Cerebellar cortex (tissue), 1 donor: ENCODE measurements at regions not wholly inside any gene's neighbourhood (a gene's known extent, or its start where the extent isn't known, plus 50 kb on each side); places are given as distances from the start of the nearest gene placed in this dataset.

Experiments
- DNase-seq: peaks from one replicate; pipeline ENCODE4 v3.0.0-alpha.2; 2015; ENCODE audit warnings: low spot score

DNA sequence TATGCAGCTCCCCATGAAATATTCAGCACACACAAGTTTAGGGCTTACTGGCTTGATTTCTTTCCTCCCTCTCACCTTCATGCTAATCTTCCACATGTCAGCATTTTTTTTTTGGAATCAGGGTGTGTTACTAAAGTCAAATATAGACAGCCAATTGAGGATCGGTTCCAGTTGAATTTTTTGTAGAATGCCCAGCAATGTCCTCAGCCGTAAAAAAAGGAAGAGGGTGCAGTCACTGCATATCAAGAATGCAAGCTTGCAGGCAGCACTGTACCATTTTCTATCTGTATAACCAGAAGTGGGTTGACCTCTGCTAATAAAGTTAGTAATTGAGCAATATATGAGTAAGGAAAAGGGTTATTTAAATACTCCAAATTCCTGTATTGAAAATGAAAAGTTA lies 51.4 kb upstream of the CHMP2B start:
- no peak for DNase-seq

DNA sequence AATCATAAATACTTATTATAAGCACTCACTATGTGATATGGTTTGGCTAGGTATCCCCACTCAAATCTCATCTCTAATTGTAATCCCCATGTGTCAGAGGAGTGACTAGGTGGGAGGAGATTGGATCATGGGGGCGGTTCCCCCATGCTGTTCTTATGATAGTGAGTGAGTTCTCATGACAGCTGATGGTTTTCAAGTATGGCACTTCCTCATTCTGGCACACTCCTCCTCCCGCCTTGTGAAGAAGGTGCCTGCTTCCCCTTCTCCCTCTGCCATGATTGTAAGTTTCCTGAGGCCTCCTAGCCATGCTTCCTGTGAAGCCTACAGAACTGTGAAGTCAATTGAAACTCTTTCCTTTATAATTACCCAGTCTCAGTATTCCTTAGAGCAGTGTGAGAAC lies 53.3 kb upstream of the CHMP2B start:
- DNase-seq = no peak

DNA sequence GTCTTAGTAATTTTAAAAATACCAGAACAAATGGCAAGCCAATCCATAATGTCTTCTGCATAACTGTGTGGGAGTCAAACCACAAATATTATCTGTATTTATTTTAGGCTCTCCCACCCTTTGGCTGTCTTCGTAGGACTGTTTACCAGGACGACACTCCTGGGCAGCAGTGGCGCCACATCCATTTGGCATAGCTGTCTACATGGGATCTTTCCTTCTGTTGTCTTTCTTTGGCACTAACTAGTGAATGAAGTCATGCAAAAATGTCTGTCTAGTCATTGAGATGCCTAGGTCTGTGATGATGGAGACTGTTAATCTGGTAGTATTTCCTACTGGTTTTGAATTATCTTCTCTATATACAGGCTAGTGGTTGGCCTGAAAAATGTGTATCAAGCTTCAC lies 54.0 kb upstream of the CHMP2B start:
- no peak for DNase-seq

DNA sequence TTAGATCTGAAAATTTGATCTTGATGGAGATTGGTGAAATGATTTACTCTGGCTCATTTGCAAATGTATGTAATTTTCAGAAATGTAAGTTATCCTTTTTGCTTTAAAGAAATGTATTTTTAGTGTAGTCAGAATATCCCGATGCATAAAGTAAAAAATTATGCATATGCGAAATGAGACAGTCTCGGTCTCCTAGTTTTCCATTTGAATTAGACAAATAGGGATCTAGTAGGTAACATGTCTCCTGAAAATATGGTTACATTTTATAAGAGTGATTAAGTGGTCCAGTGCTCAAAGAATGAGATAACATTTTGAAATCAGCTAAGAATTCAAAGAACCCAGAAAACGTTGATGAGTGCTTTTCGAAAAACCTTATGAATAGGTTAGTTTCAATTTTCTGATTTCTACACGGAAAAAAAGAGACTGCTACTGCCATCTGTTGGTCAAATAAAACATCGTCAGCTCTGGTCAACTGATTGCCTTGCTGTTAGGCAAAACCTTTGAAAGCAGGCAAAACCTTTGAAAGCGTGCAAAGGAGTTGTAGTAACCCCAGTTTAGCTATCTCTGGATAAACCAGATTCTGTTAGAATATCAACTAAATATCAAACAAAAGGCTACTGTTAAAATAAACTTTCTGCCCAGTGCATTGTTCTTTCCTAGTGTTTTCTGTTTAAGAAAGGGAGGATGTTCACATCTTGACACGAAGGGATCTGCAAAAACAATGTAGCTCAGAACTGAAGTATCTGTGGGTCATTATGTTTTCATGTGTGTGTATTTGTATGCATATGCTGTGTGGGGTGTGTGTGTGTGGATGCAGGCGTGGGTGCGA lies 59.3 kb upstream of the CHMP2B start:
- peak; percentile 47 for DNase-seq

DNA sequence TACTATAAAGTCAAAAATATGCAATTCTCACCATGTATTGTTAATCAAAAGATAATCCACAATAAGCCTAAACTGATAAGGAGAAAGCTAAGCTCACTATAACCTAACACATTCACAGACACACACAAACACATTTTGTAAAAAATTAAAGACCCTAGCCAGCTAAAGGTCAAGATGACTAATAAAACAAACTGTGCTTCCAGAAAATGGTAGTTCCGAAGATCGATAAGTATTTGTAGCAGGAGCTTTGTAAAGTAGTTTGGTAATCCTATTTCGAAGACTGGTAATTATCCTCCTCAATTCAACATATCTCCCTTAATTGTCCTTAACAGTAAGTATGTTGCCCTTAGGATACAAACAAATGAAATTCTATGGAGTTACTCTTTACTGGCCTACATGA lies 62.9 kb upstream of the CHMP2B start:
- DNase-seq = no peak

DNA sequence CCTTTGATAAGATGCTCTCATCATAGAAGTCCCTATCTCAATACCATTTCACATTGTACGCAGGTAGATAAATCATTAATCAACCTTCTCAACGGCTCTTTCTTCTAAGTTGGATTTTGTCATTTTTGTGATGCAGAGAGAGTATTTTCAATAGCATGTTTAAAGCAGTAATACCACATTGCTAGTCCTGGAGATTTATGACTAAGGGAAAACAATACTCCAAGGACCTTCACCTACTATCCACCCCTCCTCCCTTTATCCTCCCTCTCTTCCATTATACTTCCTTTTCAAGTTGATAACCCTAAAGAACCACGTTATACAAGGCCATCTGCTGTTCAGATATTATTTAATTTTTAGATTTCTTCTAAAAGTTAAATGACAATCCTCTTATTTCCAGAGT lies 65.3 kb upstream of the CHMP2B start:
- no peak for DNase-seq

DNA sequence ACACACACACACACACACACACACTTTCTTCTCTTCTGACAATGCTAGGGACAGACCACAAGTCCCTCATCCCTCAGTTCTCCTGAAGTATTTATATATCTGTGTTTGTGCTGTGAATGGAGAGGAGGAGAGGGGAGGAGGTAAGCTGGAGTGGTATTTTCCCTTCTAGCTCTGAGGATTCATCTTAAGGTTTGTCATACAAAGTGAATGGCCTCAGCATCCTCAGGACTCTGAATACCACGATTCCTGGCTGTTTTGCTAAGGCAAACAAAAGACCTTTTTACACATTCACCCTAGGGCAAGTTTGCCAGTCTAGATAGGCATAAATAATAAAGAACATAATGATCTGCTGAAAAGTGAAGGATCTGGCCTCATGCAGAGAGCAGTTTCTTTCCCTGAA lies 65.7 kb upstream of the CHMP2B start:
- no peak for DNase-seq

DNA sequence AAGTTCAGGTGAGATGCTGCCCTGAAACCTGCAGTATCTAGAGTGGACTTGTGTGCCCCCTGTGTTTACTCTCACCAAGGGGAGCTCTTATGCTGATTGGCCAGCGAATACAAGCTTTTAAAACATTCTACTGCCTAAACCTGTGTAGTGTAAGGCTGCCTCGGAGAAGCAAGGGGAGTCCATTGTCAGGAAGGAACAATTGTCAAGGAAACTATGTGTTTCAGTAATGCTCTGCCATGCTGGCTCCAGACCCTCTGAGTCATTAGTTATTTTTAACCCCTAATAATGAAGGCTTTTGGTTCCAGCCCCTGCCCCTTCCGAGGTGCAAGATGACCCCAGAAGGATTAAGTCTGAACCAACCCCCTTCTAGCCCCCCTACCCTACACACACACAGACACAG lies 66.1 kb upstream of the CHMP2B start:
- no peak for DNase-seq

DNA sequence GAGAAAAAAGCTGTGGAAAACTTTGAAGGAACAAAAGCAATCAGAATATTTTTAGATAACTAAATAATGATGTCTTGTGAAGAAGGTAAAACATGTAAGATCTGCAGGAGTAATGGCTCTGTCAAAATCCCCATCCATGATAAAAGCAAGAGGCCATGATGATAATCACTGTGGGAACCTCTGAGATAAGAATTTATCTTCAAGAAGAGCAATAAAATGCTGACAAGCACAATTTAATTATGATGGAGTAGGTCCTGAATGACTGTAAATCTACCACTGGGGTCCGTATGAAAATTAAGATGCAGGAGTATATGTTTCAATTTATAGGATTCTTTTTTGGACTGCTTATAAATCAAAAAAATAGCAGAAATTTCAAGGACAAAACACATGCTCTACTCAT lies 68.3 kb upstream of the CHMP2B start:
- DNase-seq = no peak

DNA sequence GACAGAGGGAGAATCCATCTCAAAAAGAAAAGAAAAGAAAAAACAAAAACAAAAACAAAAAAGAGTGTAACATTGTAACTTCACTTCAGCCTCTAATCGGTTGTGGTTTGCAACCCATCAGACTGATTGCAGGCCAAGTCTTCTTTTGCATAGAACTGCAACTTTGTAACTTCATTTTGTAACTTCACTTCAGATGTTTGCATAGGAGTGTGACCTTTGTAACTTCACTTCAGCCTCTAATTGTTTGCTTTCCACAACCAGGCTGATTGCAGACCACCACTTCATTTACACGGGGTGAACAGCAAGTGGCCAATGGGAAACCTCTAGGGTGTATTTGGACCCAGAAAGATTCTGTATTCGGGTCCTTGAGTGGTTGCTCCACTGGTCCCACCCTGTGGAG lies 79.1 kb upstream of the CHMP2B start:
- no peak for DNase-seq

DNA sequence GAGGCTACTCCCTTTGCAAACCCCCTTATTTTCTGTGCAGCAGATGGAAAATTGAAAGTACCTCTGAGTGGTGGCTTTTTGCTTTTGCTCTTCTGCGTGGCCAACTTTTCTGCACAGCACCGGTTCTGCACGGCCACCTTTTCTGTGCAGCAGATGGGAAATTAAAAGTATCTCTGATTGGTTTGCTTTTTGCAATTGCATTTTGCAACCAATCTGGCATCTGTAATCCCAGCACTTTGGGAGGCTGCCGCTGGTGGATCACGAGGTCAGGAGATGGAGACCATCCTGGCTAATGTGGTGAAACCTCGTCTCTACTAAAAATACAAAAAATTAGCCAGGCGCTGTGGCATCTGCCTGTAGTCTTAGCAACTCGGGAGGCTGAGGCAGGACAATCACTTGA lies 79.5 kb upstream of the CHMP2B start:
- no peak for DNase-seq

DNA sequence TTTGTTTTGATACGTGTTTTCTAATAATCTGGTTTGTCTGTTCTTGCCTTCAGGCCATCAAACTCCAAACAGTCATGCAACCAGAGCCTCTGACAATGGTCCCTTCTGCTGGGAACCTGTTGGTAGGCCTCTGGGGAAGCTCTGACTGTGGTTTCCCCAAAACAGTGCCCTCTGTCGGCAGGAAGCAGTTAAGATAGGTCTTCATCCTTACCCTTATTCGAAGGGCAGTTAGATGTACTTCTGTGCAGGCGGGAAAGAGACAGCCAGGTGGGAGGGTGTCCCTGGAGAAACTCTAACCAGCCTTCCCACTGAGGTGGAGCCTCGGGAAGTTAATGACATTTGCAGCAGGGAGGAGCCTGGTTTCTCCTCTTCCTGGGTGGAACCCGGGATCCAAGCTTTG lies 81.6 kb upstream of the CHMP2B start:
- peak; percentile 16 for DNase-seq

DNA sequence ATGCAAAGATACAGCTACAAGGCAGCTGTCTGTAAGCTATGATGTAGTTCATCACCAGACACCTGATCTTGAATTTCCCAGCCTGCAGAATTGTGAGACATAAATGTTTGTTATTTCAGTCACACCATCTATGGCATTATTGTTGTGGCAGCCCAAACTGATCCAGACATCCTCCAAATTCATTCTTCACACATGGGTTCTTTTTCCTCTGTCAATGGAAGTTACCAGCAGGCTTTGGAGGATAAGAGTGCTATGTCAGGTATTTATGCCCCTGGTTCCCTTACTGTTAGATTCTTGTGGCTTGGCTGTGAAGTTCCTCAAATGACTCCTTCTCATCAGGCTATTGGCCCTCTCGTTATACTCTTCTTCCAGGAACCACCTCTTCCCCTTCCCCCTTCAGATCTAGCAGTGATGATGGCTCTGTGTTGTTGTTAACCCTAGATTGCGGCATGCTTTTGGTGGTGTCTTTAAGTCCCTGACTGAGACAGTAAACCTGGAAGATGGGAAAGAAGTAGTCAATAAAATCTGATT lies 91.0 kb upstream of the CHMP2B start:
- no peak for DNase-seq

DNA sequence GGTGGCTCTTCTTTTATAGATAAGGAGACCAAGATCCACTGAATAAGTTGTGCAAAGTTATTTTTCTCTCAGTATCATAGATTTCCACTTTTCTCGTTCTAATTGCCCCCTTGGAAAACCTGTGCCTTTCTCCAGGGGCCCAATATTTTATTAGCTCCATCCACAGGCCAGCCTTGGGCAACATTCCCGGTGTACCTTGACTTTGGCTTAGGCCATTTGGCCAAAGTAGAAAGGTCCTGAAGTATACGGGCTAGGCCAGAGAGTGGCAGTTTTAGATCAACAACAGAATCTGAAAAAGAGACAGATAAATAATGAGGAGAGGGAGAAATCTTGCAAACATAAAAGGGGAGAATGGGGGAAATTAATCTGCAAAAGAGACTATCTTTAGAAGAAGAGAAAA lies 91.7 kb upstream of the CHMP2B start:
- DNase-seq = no peak

DNA sequence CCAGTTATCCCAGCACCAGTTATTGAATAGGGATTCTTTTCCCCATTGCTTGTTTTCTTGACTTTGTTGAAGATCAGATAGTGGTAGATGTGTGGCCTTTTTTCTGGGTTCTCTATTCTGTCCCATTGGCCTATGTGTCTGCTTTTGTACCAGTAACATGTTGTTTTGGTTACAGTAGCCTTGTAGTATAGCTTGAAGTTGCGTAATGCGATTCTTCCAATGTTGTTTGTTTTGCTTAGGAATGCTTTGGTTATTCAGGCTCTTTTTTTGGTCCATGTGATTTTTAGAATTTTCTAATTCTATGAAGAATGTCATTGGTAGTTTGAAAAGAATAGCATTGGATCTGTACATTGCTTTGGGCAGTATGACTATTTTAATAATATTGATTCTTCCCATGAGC lies 94.3 kb upstream of the CHMP2B start:
- DNase-seq = no peak

DNA sequence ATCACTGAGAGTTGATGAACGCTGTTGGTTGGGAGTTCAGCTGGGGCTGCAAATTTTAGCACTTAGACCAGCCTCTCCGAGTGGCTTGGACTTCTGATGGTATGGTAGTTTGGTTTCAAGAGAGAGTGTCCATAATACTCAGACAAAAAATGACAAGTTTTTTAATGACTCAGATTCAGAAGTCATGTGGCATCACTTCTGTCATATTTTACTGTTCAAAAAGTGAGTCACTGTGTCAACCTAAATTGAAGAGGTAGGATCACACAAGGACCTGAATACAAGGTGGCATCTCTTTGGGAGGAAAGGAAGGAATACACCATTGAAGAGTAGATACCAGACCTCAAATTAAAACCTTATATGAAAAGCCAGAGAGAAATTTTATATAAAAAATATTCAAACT lies 99.1 kb upstream of the CHMP2B start:
- no peak for DNase-seq

DNA sequence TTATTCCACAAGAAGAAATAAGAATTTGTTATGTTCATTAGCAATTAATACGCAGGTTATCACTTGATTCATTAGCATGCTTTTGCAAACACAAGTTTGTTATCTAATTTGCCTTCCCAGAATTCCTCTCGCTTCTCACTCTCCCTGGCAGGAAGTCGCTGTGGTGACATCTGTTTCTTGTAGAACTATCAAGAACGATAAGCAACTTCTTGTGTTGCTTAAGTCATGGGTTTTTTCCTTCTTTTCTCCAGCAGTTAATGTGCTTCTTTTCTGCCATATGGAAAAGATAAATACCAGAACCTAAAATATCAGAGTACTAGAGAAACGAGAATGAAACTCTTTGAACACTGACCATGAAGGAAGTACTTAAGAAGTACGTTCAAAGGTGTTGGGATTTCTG lies 99.8 kb upstream of the CHMP2B start:
- DNase-seq = no peak

DNA sequence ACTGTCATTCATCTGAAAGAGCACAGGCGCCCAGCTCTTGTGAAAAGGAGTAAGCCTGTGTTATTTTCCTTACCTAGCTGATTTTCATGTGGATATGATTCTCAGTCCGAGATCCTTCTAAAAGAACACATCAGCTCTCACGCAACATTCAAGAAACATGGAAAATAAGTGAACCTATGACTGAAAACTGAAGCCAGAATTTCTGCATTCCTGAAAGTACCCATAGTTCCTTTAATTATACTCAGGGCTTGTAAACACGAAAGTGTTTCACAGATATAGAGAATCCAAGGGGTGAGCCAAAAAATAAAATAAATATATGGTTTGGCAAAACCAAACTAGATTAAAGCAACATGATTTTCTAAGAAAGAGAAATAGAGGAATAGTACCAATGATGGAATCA lies 100.8 kb upstream of the CHMP2B start:
- no peak for DNase-seq

DNA sequence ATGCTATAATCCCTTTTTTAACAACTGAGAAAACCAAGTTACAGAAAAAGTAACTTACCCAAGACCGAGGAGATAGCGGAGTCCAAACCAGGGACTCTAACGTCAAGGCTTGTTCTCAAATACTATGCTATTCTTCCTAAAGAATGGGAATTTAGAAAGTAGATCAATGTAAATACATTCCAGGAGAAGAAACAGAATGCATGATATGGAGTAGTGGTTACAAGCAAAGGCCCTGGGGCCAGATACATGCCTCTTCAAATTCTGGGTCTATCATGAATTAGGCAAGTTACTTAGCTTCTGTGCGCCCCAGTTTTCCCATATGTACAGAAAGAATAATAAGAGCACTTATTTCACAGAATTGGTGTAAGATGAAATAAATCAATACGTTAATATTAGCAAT lies 102.0 kb upstream of the CHMP2B start:
- DNase-seq = no peak

DNA sequence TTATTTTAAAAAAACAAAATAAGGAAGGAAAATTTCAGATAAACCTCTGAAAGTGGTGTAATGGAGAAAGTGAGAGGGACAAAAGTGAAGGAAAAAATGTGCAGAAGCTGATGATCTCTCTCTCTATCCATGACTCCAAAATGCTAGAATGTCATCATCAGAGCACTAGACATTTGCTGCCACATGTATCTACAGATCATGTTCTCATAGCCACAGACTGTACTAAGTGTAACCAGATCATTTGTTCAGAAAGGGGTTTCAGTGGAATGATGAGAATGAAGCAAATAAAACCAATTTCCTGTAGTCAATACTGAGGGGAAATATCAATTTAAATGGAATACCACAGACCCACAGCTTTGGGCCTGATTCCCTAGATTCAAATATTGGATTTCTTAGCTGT lies 104.3 kb upstream of the CHMP2B start:
- DNase-seq = no peak

DNA sequence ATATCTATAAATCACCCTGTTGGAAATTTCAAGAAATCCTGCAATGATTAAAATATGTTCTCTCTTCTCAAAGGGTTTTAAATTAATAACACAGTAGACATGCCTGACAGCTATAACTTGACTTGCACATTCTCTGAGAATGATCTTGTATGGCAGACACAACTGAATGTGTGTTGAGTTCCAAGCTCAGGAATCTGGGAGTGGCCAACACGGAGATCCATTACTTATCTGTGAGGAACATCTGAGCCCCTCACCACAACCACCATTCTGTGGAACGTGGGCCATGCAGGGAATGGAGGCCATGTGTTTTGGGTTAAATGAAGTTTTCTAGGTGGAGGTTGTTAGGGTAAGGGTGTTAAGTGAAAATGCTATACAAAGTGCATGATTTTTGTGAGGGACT lies 105.3 kb upstream of the CHMP2B start:
- no peak for DNase-seq

DNA sequence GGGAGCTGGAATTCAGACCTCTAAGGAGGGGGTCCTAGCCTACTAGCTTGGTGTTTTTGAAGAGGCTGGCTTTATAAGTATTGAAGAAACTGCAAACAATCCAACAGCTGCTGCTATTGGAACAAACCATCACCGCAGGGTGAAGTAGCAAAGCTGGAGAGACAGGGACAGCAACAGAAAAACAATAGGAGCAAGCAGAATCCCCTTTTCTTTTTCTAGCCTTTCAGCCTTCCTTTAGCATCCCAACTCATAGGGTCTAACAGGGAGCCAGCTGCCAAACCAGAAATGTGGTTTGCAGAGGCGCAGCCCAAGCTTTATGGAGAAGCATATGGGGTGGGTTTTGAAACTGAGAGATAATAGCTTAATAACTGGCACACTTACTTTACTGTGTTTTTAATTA lies 106.2 kb upstream of the CHMP2B start:
- no peak for DNase-seq

DNA sequence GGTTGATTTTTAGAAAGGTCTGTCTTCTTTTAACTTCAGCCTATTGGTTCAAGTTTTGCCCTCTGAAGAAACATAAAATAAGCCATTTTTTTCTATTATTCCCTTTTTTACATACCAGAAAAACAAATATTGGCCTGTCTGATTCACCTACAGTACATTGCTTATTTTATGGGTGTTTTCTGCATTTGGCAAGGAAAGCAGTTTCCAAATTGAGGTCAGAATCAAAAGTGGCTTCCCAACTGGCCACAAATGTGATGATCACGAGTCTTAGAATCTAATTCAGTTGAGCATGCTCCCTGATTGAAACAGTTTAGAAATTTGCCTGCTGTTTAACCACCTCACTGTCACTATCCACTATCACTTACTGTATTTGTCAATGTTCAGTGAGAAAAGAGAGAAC lies 106.9 kb upstream of the CHMP2B start:
- DNase-seq = no peak

DNA sequence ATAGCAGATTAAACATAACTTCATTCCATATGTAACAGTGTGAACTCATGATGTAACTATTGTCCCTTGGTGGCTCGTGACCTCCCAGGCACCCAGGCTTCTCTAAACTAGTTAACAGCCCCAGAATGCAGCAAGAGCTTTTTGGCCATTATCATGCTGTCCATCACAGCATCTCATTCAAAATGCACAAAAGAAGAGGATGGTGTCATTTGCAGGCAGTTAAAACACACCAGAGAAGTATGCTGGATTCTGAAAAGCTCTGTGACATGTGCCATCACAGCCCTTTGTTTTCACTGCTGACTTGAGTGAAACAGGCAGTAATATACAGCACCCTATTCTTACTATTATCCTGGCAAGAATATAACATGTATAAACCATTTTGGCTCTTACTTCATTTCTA lies 117.6 kb upstream of the CHMP2B start:
- DNase-seq = no peak
